GM19043 (cell line): ENCODE measurements at regions not wholly inside any gene's neighbourhood (a gene's known extent, or its start where the extent isn't known, plus 50 kb on each side); places are given as distances from the start of the nearest gene placed in this dataset.

Source experiments
- ATAC-seq: cut with Tn5 transposase; IDR thresholded peaks from one replicate; pipeline ENCODE4 v1.9.1; 2021; ENCODE audit warnings: low read depth; ENCODE audit not compliant: unreplicated experiment

DNA sequence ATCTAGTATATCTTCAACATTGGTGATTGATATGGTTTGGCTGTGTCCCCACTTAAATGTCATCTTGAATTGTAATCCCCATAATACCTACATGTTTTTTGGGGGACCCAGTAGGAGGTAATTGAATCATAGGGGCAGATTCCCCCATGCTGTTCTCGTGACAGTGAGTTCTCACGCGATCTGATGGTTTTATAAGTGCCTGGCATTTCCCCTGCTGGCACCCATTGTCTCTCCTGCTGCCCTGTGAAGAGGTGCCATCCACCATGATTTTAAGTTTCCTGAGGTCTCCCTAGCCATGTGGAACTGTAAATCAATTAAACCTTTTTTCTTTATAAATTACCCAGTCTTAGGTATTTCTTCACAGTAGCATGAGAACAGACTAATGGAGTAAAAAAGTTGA, 1094.6 kb downstream of the ROBO2 start:
- ATAC-seq: no peak

DNA sequence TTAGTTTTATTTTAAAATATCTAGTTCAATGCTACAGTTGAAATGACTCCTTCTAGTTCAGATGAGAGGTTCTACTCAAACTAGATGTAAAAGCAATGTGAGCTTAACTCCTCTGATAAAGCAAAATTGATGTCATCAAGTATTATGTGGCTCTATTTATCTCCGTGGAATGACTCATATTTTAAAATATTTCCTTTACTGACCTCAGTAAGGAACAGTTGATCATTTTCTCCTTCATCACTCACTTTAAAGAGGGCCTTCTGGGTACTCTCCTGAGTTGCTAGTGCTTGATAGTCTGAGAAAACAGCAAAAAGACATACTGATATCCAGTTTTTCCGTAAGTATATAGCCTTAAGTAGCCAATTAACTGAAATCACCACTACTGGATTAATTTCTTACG, 1099.3 kb downstream of the ROBO2 start:
- no peak for ATAC-seq

DNA sequence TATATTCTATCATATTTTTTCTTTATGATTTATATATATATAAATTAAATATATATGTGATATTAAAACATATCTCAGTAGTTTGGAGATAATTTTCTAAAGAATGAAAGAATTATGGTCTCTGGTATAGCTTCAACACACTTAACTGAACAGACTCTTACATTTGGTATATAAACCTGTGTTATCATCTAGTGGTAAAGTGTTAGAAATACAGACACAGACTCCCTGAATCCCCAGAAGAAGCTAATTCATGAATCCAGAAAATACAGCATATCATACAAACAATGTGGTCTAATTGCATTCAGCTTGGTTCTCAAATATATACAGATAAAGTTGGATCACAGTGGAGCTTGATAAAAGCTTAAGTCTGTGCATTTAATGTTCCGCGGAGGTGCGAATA, 1100.4 kb downstream of the ROBO2 start:
- ATAC-seq: no peak

DNA sequence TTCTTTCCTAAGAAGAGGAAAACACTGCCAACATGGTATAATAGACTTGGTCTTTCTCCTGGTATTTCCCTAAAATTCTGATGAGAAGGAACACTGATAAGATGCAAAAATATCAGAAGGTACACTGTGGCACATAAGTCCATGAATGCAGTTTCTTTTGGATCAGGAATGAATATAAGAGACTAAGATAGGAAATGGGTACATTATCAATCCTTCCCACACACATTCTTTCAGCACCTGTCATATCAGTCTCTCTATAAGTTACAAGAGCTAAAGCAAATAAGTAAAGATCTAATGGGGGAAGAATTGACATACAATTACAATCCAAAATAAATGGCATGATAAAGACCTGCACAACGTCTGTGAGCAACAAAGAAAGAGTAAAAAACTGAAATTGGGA, 1101.0 kb downstream of the ROBO2 start:
- ATAC-seq: no peak

DNA sequence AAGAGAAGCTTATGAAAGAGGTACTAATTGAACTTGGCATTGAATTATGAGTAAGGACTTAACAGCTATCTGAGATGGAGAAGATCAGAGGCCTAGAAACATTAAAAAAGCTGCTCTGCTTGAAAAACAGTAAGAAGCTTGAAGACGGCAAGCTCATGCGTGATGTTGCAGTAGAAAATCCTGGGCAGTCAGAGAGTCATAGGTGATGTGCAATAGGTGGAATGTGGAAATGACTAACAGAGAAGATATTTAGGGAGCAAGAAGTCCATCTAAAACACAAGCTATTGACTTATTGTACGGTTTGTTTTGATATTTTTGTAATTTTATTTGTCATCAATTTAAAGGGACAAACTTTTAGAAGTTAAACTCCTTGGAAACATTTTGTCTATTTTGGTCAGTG, 1101.4 kb downstream of the ROBO2 start:
- no peak for ATAC-seq

DNA sequence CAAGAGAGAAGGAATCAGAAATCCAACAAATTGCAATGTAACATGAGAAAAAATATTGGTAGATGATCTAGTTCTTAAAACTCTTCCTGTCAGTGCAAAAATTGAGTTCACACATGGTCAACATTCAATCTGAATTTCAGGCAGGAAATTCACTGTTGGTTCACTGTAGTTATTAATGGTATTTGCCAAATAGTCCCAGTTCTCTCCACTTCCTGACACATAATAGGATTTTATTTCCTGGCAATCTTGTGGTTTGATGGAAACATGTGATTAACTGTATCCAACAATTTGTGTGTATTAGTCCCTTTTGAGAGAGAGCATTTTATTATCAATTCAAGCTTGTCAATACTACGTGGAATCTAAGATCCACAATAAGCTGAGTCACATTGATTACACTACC, 1103.1 kb downstream of the ROBO2 start:
- no peak for ATAC-seq

DNA sequence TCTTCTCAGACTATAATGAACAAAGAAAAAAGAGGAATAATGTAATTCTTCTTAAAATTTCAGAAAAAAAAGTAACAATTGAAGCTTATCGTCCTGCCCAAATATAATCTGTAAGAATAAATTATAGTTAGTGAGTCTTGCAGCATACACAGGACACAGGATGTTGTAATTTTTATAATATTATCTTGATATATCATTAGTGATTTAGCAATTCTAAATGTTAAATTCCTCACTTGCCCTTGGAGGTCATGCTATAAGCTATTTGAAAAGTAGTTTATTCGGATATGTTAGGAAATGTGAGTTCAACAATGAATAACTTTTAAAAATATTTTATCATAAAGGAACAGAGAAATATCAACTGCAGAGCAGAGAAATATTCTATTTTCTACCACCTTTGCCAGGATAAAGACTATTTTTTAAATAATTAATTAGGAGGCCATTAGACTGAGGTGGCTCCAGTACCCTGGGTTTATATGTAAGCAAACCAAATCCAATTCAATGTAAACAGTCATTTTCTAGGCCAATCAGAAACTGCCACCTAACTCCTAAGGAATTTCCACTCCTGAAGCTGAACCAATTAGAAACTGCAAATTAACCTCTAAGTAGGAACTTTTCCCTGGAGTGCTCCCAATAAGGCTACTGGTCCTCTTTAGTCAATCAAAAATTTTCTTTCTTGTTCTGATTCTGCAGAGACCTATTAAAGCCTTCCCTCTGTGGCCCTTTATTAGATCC, 1109.3 kb downstream of the ROBO2 start:
- ATAC-seq: no peak

DNA sequence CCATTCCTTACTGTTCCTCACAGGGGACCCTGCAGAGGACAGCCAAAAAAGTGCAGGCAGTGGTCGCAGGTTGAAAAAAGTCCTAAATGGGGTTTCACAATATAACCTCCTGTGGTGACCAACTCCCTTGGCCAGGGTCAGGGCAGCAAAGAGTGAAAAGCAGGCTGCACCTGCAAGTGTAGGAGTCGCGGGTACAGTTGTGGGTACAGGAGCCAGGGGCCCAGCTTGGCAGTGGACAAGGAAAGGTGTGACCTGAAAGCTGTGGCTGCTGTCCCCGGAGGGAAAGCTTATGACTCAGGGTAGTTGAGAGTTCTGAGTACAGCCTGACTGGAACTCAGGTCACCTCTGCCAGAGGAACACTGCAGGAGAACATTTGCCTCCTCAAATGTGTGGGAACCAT, 1114.1 kb downstream of the ROBO2 start:
- no peak for ATAC-seq

DNA sequence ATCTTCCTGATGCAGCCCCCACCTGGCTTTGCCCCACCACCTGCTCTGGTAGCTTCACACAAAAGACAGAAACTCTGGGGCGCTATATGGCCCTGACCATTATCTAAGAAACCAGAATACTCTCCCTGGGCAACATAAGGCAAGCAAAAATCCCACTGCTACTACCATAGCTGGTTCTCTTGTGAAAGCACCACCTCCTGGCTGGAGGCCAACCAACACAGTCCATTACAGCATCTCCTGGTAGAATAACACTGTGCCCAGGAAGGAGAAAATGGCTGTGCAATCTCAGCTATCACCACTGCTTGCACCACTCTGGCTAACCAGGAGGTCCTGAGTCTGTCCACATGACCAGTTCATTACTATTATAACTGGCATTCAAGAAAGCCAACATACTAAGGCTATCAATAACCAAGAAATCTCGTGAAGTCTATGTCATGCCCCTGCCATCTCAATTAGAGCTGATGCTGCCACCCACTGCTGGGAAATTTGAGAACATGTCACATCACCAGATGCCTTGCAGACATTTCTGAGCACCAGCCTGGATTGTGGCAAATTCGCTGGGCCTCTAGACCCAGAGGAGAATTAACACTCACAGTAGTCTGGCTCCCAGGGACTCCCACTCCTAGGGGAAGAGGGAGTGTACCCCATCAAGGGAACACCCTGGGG, 1114.8 kb downstream of the ROBO2 start:
- no peak for ATAC-seq

DNA sequence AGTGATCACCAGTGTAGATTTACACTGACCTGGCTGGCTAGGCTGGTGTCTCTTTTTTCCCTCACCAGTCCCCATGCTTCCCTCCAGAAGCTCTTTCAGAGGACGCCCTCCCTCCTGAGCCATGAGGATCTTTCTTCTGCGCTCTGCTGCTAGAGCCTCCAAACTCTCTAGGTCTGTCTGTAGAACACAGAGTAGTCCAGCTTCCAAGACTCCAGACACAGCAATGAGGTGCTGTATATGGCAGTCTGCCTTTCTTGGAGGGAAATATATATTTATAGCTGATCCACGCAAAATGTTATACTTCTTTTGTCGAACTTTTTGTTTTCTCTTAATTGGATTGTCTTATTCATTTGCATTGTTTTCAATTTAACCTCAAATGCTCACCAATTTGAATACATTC, 1121.8 kb downstream of the ROBO2 start:
- no peak for ATAC-seq

DNA sequence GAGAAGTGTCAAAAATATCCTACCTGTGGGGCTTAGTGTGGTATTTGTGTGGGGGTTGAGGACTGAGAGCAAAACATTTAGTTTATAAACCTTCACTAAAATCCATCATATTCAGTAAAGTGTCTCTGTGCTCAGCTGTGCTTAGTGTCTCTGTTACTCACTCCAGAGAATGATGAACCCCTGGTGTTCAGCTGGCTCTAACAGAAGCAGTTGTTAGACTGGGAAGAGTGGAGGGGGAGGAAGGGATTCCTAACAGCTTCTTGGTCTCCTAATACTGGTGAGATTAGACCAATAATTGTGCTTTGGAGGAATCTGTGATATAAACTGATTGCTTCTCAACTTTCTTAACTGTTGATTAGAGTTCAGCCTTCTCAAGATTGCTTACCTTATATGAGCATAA, 1123.5 kb downstream of the ROBO2 start:
- ATAC-seq: no peak

DNA sequence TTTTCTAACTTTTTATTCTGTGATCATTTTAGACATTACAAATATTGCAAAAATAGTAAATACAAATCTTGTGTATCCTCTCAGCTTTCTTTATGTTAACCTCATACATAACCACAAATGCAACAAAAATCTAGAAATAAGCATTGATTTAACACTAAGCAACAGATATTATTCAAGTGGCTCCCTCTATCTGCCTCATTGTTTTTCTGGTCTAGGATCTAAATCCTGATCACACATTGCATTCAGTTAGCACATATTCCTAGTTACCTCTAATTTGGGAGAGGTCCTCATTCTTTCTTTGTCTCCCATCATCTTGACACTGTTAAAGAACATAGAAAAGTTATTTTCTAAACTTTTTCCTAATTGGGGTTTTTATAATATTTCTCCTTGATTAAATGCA, 1126.0 kb downstream of the ROBO2 start:
- no peak for ATAC-seq

DNA sequence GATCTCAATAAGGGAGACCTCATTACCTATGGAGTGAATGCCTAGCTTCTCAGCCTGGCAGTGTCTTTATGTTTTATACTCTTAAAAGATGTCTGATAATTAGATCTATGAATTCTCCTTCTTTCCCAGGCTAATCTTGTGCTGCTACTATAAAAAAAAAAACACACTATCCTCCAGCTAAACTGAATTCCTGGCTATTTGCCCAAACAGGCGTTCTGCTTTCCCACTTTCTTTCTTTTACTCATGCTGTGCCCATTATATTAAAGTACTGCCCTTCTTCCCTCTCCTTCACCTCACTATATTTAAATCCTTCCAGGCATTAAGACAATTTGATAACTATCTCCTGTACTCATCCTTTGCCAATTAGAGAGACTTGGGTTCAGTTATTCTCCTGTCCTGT, 1134.9 kb downstream of the ROBO2 start:
- ATAC-seq: no peak

DNA sequence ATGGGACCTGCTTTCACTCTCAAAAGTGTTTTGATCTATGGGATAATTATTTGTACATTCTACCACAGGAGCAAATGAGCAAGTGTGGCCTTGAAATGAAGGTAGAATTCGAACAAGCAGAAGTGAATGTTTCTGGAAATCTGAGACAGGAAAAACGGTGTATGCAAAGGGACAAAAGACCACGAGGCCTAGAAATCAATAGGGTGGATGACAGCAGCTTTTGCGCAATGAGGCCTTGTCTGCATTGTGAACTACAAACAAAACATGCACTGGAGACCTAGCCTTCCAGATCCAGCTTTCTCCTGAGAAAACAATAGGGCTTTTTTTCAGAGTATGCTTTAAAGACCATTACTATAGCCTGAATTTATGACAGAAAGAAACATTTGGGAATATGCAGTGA, 1137.0 kb downstream of the ROBO2 start:
- ATAC-seq: no peak

DNA sequence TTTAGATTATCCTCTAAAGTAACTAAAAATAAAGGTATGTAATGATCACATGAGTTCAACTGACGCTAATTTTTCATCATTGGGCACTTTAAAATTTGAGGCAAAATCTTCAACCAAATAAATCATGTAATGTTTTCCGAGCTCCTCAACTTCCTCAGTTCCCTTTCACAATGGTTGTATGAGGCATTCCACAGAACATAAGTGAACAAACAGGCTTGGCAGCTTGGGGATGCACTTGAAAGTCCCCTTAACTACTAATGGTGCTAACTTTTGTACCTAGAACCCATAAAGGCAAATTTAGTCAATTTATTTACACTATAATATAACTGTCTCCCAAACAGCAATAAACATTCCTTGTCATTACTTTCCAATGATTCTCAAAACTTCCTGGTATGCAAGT, 1137.9 kb downstream of the ROBO2 start:
- ATAC-seq: no peak

DNA sequence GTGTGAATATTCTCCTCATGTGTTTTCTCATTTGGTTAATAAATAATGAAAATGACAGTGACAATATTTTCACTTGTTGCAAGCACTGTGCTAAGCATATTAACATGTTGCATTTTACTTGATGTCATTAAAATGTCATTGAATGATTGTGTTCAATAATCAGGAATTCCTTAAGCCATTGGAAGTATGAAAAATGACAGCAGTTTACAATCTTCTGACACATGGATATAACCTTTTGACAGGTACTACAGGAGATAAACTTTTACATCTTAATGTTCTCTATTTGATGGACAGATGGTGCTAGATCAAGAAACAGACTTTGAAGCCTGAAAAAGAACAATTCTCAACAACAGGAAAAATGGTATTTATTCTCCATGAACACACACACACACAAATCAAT, 1138.3 kb downstream of the ROBO2 start:
- no peak for ATAC-seq

DNA sequence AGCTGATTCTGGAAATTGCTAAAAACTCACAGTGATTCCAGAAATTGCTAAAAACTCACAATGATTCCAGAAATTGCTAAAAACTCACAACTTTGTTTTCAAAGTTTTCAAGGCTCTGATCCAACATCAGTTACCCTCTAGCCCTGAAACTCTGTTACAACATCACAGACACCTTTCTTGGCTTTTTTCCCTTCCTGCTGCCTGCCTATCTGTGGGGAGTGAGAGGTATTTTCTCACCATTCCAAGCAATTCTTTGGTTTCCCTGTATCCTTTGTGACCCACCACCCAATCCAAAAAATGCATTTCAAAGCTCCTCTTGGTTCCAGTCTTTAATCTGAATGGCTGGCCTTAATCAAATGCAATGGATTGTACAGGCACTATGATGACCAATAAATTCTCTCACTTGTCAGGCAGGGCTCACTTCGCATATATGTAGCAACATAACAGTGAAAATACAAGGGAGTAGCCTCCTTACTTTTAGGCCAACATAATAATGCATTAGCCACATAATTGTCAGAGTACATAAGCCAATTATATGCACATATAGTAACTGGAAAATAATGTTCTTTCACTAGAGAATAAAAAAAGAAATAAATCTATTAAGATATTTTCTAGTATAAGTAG, 1139.0 kb downstream of the ROBO2 start:
- no peak for ATAC-seq

DNA sequence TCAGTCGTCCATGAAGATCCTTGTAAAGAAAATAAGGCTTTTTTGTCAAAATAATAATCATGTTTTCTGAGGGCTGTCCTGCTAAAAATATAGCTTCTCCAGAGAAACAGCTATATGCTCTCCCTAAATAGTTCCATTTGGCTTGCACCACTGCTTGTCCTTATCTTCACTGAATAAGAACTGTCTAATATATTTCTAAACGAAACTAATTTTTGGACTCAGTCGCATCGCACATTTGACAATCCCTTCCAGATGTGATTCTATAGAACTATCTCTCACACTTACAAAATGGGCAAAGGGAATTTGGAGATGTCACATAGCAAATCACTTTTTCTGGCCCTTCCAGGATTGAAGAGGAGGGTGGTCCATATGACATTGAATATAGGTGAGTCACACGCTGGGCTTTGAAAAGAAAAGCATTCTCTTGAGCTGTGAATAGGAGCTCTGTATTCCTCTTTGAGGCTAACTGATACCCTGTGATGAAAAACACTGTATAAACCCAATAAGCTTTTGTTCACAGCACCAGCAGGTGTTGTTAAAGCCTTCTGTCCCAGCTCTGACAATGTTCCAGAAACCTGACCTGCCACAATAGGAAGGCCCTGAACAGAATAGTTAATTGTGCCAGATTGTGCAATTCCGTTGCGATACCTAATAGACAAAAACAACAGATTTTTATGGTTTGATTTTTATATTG, 1144.2 kb downstream of the ROBO2 start:
- ATAC-seq: no peak

DNA sequence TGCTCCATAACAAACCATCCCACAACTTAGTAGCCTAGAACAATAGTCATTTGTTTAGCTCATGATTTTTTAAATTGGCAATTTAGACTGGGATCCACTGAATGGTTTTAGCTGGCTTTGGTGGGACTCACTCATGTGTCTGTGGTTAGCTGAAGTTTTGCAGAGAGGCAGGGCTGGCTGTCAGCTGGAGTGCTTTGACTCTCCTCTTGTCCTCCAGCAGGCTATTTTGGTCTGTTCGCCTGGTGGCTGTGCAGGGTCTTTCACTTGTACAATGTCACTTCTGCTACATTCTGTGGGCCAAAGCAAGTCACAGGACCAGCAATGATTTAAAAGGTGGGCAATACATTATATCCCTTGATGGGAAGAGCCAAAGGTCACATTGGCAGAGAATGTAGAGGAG, 1146.5 kb downstream of the ROBO2 start:
- no peak for ATAC-seq

DNA sequence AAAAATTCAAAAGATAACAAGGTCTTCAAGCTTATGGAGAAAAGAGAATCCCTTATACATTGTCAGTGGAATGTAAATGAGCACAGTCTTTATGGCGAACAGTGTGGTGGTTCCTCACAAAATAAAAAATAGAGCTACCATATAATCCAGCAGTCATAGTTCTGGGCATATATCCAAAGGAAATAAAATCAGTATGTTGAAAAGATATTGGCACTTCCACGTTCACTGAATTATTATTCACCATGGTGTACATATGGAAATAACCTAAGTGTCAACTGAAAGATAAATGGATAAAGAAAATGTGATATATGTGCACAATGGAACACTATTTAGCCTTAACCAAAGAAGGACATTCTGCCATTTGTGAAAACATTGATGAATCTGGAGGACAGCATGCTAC, 1161.2 kb downstream of the ROBO2 start:
- ATAC-seq: no peak

DNA sequence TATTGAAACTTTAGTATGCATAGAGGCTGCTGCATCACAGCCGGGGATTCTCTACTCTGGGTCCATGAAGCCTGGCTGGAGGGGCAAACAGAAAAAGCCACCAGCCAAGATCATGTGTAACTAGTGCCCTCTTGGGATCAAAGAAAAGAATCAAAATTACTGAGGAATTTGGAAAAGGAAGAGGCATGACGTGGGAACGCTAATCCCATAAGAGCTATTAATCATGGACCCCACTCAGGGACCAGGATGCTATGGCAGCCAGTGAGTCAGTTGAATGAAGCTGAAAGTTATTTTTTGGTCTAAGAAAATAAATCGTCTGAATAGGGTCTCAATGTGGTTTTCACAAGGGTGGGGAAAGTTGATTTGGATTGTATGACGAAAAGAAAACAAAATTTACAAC, 1165.1 kb downstream of the ROBO2 start:
- no peak for ATAC-seq

DNA sequence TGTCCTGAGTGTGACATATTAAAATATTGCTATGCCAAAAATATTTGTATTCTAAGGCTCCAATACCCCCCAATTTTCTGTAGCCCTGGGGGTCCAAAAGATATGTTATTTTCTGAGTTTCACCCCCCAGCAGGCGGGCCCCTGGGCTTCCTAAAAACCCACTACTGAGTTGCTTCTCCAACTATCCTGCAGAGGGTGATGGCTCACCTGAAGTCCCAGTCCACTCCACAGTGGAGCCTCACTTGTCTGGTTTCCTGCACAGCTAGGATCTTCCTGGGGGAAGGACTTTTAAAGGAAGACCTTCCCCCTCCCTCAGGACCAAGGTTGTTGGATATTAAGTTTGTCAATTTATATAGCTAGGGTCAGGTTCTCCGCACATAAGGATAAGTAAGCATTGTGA, 1181.4 kb downstream of the ROBO2 start:
- no peak for ATAC-seq
